NCI-H187 (cell line): ENCODE measurements at regions not wholly inside any gene's neighbourhood (a gene's known extent, or its start where the extent isn't known, plus 50 kb on each side); places are given as distances from the start of the nearest gene placed in this dataset.
A peak's percentile ranks its signal among the peaks of the same experiment; 100 is the strongest.

Source experiments
- DNase-seq, 2 experiments: peaks; one replicate each; lab custom pipeline; 2025; lab: John Stamatoyannopoulos, UW

DNA sequence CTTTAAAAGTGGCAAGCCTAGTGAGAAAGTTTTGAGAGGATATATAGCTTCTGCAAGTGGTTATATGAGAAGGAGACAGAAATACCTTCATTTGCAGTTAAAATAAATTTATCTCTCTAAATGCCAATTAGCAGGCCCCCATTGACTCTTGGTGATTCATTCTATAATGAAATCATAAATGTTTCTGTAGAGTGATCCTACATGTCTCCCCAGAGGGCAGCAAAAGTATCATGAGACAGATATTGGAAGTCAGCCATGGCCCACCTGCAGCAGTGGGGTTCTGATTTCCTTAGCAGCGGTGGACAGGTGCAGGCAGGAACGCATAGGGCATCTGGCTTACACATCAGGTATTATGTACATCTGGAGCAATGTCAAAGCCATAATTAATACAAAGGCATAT lies 385.4 kb upstream of the SLC10A2 start:
- DNase-seq: peak; percentile 65 to 81

DNA sequence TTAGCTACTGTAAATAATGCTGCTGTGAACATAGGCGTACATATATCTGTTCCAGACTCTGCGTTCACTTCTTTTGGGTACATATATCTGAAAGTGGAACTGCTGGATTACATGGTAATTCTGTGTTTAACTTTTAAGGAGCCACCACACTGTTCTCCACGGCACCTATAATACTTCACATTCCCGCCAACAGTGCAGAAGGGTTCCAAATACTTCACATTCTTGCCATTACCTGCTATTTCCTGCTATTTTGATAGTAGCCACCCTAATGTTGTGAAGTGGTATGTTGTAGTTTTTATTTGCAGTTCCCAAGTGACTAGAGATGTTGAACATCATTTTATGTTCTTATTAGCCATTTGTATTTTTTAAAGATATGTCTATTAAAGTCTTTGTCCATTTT lies 377.4 kb upstream of the SLC10A2 start:
- DNase-seq: no peak

DNA sequence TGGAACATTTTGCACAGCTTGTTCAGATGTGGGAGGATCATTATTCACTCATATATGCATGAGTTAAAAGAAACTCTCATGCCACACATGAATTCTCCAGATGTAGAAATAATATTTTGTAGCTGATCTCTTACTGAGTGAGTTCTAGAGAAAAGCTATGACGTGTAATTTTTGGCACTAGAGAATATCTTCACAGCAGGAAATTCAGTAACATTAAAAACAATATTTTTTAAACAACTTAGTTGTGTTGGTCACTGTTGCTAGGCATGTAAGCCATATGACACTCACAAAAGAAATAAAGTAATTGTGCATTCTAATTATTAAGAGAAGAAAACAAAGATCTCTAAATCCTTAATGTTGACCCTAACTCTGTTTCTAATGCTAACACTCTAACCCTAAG lies 371.4 kb upstream of the SLC10A2 start:
- no peak for DNase-seq

DNA sequence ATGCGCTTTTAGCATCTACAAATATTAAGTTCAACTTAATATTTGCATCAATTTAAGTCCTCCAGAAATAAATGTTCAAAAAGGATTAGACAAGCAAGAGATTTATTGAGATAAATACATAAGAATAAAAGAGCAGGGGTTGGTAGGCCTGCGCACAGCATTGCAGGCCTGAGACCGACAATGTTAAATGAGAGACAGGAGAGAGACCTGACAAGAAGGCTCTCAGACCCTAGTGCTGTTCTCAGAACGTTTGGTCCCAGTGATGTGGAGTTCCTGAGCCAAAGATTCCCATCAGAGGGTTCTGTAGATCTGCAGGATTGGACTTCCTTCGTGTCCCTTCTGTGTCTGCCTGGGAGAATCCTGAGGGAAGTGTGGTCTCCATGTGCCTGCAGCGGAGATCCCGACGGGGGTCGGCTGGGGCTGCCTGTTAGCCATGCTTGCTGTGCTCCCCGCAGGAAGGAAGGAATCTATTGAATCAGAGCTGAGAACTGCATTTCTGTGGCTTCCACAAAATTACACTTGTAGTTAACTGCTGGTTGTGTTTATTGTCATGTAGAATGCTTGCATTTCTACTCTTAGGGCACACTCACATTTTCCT lies 369.9 kb upstream of the SLC10A2 start:
- no peak for DNase-seq

DNA sequence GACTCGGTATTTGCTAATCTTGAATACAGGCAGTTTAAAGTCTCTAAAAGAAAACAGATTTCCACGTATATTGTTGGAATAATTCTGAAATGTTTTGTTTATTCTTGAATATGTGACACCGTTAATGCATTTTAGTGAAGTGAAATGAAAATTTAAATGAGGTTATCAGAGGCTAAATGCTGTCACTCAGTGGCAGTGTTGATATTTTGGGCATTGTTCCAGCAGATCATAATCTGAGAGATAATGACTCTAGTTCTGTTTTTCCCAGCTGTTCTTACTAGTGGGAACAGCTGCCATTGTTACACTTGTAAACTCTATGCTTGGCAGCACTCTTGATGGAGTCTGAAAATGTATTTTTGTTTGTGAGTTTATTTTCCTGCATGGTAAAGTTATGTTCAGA lies 365.6 kb upstream of the SLC10A2 start:
- DNase-seq: peak in 1 of 2 experiments; percentile 43

DNA sequence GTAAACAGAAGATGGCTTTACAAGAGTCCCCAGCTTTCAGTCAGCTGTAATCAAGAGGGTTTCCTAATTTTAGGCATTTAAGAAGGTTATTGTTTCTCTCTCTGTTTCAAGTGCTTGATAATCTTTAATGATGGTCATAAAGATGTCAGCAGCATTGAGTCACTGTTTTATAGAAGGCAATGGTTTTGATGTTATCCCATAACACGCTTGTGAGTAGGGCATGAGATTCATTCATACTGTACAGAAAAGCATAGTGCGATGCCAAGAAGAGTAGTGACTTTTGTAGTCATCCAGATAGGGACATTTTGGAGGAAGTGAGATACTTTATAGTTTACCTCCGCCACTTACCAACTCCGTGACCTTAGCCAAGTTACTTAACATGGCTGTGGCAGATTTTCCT lies 364.2 kb upstream of the SLC10A2 start:
- DNase-seq: no peak

DNA sequence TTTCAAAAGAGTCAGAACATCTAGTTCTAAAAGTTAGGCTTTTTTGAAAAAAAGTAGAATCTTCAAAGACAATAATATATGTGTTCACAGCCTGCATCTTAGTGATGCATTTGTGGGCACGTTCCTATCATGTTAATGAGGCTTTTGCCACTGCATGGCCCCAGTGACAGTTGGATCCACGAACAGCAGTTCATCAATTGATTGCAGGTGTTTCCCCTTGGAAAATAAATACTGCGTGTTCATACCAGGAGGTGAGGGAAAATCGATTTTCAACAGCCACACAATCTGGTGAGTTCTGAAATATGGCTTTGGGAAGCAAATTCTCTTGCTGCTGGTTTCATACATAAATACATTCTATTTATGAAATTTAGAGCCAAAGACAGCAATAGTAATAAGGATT lies 343.8 kb upstream of the SLC10A2 start:
- DNase-seq: no peak

DNA sequence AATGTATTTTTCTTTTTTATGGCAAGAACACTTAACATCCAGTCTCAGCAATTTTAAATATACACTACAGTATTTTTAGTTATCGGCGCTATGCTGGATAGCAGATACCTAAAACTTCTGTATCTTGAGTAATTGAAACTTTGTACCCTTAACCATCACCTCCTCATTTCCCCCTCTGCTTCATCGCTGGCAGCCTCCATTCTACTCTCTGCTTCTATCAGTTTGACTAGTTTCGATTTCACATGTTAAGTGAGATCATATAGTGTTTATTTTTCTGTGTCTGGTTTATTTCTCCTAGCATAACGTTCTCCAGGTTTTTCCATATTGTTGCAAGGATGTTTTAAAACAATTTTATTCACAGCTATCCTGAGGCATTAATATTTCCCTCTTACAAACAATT lies 340.8 kb upstream of the SLC10A2 start:
- DNase-seq: no peak

DNA sequence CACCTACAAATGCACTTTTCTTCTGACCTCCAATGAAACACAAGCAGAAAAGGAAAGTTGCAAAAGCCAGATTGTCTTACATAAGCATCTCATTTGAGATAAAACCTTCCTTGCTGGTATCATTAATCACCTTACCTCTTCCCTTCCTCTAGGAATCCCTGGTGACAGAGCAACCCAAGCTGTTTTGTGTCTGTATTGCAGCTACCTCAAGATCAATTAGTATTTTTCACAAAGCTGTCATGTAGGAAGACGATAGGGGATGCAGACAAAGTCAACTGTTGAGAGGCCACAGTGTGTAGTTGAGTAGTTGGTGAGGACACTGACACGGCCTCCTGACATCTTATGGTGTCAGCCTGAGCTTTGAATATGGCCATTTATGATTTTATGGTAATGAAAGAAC lies 339.1 kb upstream of the SLC10A2 start:
- DNase-seq: no peak

DNA sequence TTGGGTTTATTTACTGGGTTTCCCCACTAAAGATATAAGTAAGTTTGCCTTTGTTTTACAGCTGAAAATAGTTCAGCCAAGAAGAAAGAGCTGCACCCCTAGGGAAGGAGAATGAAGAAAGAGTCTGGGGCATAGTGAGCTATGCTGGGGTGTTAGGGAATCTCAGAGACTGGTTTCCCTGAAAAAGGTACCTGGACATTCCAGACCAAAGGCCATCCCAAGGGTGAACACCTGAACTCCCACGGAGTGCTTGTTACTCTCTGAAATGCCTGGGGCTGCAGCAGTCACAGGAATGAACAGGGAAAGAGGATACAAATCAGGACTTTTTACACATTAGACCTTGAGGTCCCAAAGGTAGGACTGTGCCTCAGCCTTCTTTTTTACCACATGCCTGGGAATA lies 337.6 kb upstream of the SLC10A2 start:
- DNase-seq: no peak

DNA sequence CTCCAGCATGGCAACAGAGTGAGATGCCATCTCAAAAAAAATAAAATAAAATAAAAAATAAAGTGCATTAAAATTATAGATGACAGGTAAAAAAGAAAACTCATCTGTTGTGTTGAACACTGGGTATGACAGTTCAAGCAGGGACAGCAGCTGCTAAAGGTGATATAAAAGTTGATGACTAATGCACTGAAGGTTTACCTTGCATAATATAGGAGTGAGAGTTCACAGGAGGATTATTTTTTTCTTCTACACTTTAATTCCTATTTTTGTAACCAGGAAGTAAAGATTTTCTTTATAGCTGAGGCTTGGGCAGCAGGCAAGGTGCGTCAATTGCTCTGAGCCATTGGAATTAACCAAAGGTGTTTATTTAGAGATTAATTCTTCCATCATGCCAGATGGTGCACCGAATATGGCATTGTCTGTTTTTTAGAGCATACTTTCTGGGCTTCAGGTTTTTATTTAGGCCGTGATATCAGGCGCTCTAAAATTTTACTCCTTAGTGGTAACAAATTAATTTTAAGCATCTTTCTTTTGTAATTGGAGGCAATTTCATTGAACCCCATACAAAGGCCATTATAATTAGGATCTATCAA lies 337.0 kb upstream of the SLC10A2 start:
- no peak for DNase-seq

DNA sequence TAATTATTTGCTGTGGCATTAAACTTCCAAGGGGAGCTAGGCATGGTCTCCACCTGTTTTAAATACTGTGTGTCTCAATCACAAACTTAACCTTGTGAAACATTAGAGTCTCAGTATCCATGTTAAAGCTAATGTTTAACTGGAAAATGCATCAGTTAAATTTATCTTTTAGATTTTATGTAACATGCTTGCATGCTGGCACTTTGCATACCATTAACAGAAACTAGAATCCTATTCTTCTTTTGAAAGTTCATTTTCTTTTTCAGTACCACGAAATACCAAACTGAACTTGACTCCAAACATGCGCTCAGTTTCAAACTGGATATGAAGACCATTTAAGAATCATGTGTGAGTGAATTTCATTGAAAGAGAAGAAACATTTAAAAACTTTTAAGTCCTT lies 328.9 kb upstream of the SLC10A2 start:
- DNase-seq: no peak

DNA sequence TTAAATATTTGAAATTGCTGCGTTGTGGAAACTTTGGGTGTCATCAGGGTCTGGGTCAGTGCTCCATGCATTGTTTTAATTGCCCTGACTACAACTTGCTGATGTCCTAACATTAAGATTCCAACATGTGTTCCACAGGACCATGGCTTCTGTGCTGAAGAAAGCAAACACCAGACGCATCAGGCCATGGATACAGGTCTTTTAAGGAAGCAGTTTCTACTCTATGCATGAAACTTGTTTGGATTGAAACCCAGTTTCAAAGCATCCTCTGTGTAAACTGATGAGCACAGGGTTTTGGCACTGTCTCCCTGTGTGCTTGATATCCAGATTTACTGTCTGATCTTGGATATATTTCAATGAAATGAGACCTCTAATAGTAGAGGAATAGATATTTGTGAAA lies 328.4 kb upstream of the SLC10A2 start:
- no peak for DNase-seq

DNA sequence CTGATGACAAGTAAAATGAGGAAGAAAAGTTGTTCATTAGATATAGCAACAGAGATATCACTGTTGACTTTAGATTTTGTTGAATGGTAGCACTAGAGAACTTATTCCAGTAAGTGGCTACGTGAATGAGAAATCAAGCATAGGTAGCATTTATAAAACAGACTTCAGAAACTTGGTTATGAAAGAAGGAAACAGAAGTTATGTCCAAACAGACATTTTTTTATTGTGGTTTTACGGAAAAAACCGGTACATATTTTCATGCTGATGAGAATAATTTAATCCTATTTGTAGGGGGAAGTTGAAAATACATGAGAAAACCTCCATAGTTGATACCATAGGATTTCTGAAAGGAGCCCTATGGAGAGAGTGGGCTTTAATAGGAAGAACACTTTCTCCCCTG lies 325.7 kb upstream of the SLC10A2 start:
- no peak for DNase-seq

DNA sequence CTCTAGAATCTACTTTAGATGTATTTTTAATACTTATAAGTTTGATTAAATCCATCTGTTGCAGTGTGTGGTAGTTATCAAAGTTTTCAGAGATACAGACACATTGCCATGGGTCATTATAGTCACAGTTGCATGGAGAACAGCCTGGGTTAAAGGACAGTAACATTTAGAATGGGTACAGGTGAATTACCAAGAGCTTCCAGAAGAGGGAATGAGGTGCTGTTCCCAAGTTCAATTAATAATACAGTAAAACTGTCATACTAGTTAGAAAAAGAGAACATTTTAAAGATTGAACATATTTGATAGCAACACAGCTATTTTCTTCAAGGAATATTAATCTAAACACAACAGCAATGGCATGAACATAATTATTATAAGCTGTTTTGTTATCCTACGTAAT lies 322.6 kb upstream of the SLC10A2 start:
- DNase-seq: no peak

DNA sequence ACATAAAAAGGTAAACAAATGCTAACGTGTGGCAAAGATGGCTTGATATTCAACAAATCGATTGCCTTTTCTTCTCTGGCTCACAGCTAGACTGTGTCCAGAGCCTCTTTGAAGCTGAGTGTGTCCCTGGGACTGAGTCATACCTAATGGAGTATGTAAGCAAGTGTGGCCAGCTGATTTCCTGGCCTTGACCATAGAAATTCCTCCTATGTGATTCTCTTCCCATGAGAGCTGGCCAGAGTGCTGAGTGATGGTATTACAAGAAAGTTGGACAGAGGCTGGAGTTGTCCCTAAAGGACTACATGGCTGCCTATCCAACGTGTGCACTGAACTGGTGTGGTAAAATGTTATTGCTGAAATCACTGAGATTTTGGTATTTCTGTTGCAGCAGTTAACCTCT lies 320.1 kb upstream of the SLC10A2 start:
- no peak for DNase-seq

DNA sequence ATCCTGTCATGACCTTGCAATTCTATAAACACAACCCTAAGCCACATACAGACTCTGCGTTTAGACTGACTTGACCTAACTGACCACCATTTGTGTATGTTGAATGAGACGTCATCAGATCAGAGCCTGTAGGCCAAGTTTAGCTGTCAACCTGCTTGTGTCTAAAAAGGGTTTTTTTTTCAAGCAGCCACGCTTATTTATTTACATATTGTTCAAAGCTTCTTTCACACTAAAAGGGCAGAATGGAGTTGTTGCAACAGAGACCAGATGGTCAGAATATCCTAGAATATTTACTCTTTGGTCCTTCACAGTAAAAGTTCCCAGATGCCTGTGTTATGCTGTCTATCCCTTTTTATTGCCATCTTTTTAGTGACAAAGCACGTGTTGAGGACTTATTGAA lies 307.7 kb upstream of the SLC10A2 start:
- DNase-seq: no peak

DNA sequence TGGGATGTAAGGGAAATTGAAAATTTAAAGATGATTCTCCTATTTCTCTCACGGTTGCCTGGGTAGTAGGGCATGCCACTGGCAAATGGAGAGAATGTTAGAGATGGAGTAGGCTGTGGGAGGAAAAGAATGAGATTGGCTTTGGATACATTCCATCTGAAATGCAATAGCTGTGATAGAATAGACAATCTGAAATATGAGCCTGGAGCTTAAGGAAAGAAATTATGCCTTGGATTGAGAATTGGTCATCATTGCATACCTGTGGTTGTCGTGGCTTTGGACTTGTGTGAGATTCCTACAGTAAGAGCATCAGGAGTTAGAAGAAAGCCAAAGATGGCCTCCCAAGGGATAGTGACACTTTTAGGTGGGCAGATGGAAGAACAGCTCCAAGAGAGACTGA lies 305.1 kb upstream of the SLC10A2 start:
- no peak for DNase-seq

DNA sequence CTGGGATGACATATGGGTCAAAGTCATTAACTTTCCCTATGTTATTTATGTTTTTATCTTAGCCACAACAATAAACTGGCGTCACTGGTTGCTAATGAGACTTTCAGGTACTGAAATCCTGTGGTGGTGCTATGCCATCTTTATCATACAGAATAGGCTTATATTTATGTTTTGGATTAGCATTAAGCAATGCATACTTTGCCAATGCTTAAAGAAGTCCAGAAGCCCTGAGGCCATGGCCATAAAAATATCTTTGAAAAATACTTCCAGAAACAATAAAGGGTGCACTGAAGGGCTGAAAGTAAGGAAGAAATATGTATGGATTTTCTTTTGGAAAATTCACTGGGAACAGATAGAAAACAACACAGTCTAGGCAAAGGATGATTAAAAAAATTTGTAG lies 304.6 kb upstream of the SLC10A2 start:
- DNase-seq: no peak

DNA sequence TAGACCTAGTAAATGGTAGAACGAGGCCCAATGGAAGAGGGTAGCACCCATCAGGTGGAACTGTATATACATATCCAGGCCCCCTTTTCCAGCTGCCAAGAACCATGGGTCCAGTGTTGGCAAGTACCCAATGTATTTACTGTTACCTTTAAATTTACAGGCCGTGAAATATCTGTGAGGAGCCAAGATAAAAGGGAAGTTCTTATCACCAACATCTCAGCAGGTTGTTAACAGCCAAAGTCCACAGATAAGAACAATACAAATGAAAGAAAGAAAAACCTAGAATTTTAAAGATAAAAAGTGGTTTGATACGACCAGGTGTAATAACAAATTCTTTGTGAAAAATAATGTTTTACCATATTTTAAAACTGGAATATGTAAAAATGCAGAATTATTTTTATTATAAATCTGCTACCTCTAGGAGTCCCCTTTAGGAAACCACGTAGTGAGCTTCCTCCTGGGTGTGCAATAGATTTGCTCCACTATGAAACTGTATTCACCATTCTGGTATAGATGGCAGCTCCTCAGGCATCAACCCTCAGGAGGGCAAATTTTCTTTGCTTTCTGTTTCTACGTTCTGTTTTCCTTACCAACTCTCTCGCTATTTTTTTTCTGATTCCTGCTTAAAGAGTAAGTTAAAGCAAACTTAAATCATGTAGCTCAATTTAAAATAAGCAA lies 292.2 kb upstream of the SLC10A2 start:
- no peak for DNase-seq

DNA sequence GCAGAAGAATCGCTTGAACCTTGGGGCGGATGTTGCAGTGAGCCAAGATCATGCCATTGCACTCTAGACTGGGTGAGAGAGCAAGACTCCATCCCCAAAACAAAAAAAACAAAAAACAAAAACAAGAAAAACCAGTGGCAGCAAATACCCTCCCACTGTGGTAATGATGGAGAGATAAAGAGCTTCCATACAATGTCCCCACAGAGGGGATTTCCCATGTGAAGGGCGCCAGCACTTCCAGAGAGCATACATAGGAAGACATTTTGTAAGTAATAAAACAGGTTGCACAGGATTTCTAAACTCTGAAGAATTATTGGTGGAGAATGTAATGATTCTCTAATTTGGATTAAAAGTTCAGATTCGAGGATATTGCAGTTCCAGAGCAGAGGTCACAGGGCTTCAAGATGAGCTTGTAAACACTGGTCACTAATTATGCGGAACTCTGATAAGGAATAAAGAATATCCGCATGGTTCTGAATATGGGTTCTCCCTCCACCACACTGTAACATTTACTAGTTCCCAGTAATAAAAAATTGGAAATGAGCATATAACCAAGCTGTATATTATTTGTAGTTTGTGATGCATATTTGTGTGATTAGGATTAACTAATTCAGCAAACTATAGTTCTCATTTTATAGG lies 290.1 kb upstream of the SLC10A2 start:
- no peak for DNase-seq

DNA sequence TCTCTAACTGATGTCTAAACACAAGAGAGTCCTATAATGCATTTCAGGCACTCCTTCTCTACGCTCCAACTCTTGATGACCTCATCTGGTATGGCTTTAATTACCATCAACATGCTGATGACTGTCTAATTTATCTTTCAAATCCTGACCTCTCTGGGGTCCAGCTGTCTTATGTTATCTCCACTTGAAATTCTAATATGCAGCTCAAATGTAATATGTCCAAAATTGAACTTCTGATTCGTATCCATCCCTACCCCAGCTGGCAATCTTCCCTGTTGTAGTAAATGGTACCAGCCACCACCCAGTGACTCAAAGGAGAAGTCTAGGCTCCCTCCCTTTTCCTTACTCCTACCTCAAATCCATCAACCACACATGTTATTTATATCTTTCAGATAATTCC lies 288.0 kb upstream of the SLC10A2 start:
- DNase-seq: no peak

DNA sequence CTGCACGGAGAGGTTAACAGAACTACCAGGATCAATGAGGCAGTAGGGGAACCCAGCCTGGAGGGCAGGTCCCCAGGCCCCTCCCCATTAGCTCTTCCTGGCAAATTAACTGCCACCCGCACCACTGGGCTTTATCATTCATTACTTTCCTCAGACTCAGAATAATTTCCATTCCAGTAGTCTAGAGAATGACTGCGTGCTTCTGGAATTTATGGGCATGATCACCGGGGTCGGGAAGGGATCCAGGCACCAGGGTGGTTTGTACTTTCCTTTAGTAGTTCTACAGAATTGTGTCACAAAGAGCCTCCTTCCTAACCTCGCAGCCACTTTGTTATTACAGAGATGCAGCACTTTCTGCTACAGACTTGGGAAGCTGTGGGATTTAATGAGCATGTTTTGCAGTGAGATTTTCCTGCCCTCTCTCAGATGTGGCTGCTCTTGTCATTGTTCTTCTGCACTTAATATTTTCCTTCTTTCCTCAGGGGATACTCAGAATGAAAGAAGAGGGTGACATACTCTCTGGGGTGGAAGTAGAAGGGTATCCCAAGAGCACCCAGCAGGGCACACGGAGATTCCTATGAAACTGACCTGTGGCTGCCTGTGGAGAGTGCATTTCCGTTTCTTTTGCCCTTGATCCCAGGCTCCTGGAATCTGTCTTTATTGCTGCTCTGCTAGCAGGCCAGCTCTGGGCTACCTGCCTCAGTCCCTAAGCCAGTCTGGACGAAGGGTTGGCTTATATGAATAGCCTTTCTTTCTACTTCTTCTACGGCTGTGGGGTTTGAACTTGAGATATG lies 285.0 kb upstream of the SLC10A2 start:
- DNase-seq: no peak
